GM10266 (cell line): ENCODE measurements at regions not wholly inside any gene's neighbourhood (a gene's known extent, or its start where the extent isn't known, plus 50 kb on each side); places are given as distances from the start of the nearest gene placed in this dataset.

Source experiments
- DNase-seq: peaks from one replicate; pipeline ENCODE4 v3.0.0; 2012; ENCODE audit errors: extremely low spot score
- TF ChIP-seq, protein P1 (sequence below): IDR thresholded peaks from 2 replicates; pipeline ENCODE4 v1.5.1; 2012; ENCODE audit warnings: mild to moderate bottlenecking, low read depth; ENCODE audit not compliant: control insufficient read depth, insufficient read depth; ENCODE audit errors: missing control alignments

DNA sequence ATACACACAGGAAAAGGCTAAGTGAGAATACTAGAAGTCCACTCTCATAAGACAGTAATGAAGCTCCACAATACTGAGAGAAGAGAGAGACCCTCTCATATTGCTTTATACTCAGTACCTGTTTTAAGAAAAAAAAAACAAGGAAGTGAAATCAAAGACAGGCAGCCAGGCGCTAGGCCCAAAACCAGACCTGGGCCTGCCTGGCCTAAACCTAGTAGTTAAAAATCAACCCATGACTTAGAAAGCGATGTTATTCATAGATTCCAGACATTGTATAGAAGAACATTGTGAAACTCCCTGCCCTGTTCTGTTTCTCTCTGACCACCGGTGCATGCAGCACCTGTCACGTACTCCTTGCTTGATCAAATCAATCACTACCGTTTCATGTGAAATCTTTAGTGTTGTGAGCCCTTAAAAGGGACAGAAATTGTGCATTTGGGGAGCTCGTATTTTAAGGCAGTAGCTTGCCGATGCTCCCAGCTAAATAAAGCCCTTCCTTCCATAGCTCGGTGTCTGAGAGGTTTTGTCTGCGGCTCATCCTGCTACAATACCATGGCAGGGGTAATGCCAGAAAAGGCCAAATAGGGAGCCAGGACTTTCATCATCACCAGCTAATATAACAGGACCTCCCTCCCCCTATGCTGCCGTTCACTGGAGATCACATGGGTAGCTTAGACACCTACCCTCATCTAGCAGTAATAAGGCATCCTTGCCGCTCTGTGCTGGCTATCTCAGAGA, 1294.1 kb downstream of the NSUN3 start:
- DNase-seq: no peak
- TF ChIP-seq, protein P1, sequence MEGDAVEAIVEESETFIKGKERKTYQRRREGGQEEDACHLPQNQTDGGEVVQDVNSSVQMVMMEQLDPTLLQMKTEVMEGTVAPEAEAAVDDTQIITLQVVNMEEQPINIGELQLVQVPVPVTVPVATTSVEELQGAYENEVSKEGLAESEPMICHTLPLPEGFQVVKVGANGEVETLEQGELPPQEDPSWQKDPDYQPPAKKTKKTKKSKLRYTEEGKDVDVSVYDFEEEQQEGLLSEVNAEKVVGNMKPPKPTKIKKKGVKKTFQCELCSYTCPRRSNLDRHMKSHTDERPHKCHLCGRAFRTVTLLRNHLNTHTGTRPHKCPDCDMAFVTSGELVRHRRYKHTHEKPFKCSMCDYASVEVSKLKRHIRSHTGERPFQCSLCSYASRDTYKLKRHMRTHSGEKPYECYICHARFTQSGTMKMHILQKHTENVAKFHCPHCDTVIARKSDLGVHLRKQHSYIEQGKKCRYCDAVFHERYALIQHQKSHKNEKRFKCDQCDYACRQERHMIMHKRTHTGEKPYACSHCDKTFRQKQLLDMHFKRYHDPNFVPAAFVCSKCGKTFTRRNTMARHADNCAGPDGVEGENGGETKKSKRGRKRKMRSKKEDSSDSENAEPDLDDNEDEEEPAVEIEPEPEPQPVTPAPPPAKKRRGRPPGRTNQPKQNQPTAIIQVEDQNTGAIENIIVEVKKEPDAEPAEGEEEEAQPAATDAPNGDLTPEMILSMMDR: no peak

DNA sequence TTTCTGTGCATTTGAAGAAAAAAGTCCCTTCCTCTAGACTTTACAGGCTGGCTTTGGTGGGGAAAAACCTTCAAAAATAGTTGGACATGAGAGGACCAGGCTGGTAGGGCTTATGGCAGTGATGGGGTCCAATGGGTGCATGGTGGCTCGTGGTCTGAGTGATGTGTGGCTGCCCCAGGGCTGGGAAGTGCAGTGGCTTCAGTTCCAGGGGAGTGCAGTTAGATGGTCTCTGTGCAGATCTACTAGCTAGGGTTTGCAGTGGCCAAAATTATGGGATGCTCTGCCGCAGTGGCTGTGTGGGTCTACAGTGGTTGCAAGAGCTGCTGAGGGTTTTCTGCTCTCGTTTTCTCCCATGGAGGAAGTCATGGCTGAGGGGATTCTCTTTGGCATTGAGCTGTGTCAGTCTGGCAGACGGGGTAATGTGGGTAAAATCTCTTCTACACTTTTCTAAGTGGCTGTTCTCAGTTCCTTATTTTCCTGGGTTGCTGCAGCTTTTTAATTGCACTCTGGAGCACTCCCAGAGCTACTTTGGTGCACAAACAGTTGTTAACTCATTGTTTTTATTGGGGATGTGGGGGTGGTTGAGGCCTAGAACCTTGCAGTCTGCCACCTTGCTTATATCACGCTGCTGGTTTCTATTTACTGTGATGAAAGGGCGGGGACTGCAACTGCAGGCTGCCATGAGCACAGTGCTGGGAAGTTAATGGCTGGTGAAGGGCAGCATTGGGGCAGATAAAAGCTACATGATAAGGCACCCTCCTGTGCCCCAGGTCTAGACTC, 1324.6 kb downstream of the NSUN3 start:
- no peak for DNase-seq
- TF ChIP-seq, protein P1: no peak

DNA sequence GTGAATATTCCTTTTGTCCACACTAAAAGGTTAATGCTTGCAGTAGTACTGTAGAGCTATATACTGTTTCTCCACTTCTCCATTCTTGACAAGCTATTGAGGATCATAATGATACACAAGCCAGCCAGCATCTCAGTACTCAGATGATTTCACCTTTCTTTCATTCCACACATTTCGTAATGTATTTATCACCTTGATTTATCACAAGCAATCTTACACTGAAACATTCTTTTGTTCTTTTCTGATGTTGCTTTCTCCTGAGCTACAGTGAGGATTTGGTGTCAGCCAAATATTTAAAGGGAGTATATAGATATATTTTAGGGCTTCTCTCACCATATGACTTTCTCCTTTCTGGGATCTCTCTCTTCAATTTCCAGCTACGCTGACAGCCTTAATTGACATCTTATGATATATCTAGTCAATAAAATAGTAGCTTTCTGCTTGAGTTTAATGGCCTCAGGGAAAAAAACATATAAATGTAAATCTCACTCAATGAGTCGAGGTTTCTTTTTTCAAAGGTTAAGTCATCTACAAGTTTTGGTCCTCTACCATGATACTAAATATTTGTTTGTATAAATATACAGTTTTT, 1327.0 kb downstream of the NSUN3 start:
- TF ChIP-seq, protein P1: no peak
- DNase-seq: no peak

DNA sequence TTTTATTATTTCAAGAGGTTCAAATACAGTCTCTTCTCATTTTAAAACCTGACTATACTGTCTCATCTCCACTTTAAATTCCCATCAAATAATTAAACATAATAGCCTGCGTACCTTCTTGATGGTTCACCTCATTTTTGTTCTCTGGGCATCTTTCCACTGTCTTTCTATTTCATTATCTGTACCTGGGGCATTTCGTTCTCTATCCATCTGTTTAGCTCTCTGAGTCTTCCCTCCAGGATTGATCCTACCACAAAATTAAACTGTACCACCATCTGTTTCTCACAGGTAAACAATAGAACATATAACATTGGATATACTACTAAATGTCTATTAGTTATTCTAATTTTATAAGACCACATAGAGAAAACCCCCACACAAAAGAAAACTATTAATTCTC, 1331.4 kb downstream of the NSUN3 start:
- no peak for DNase-seq
- TF ChIP-seq, protein P1: no peak

DNA sequence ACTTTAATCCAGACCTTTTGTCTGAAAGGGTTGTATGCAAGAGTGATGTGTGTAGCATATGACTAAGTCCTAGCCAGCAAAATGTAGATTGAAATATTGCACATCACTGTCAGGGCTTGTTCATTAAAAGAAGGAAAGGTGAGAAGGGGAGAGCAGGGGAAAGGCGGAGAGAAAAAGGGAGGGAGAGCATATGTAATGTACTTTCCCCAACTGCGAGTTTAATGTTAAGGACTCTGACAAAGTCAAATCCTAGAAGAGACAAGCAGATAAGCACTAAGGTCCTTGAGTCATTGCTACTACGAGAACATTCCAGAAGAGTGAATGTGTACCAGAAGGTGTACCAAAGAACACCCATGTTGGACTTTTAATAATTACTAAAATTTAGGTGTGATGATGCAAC, 1336.7 kb downstream of the NSUN3 start:
- TF ChIP-seq, protein P1: no peak
- DNase-seq: no peak

DNA sequence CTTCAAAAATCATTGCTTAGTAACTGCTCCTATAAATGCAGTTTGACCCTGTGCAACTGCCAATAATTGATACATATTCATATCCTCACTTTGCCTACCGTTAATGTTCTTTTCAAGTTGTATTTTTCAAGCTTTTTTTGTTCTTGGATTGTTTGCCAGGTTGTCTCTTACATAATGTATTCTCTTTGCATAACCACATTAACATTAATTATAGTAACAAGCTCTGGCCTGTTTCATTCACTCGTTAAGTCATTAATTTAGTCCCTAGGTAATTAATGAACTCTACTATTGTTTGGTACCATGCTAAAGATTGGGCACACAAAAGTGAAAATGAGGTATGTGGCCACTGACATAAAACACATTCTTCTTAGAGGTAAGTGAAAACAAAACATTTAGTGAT, 1338.8 kb downstream of the NSUN3 start:
- no peak for DNase-seq
- TF ChIP-seq, protein P1: no peak
